HL-60 (cell line): ENCODE measurements at regions not wholly inside any gene's neighbourhood (a gene's known extent, or its start where the extent isn't known, plus 50 kb on each side); places are given as distances from the start of the nearest gene placed in this dataset.
"Not testable (repeated sequence)": the region's sequence is repeated elsewhere in the genome, so short reads cannot be mapped to it uniquely, and the experiment has no call there.

Experiments used
- CTCF ChIP-seq: IDR thresholded peaks from one replicate; pipeline ENCODE4 v1.5.1; 2011; ENCODE audit warnings: low read length, control low read depth, inconsistent platforms; ENCODE audit not compliant: insufficient read depth
- GABPA ChIP-seq: IDR thresholded peaks from 2 replicates; pipeline ENCODE4 v1.6.1; 2012; ENCODE audit warnings: low read depth
- POLR2AphosphoS5 ChIP-seq: IDR thresholded peaks from 2 replicates; pipeline ENCODE4 v1.6.1; 2012; ENCODE audit warnings: low read depth
- REST ChIP-seq: IDR thresholded peaks from 2 replicates; pipeline ENCODE4 v1.6.1; 2012; ENCODE audit warnings: low read depth; ENCODE audit not compliant: insufficient replicate concordance
- SPI1 ChIP-seq: IDR thresholded peaks from 2 replicates; pipeline ENCODE4 v1.6.1; 2012; ENCODE audit warnings: low read depth, mild to moderate bottlenecking, borderline replicate concordance

GRCh38 chr22:10572531-10572930 is 4955.5 kb upstream of the OR11H1 start:
- not testable (repeated sequence) for TF ChIP-seq CTCF, POLR2AphosphoS5, REST, GABPA, SPI1
